GM23248 (cell line): ENCODE measurements at regions not wholly inside any gene's neighbourhood (a gene's known extent, or its start where the extent isn't known, plus 50 kb on each side); places are given as distances from the start of the nearest gene placed in this dataset.

Experiments used
- EZH2 ChIP-seq: fragments of 200-600 bp; sonication (generic); IDR thresholded peaks from 2 replicates; pipeline ENCODE4 v1.6.1; 2018; ENCODE audit warnings: antibody characterized with exemption, mild to moderate bottlenecking; ENCODE audit not compliant: insufficient read depth, poor library complexity, severe bottlenecking
- EZH2phosphoT487 ChIP-seq: fragments of 200-600 bp; sonication (generic); IDR thresholded peaks from 2 replicates; pipeline ENCODE4 v1.6.1; 2018; ENCODE audit warnings: antibody characterized with exemption, moderate library complexity, mild to moderate bottlenecking, low read depth; ENCODE audit not compliant: insufficient read depth

- no peak for TF ChIP-seq EZH2phosphoT487
- TF ChIP-seq EZH2 = no peak
Measured at GRCh38 chr2:88933980-88934379, 242.5 kb downstream of the RPIA start.
